SJCRH30 (cell line): ENCODE measurements at regions not wholly inside any gene's neighbourhood (a gene's known extent, or its start where the extent isn't known, plus 50 kb on each side); places are given as distances from the start of the nearest gene placed in this dataset.

ENCODE experiments used
- DNase-seq, 2 experiments: peaks; one replicate each; pipeline ENCODE4 v3.0.0-alpha.2; 2015 to 2020
- H3K27ac ChIP-seq: fragments of 250-450 bp; sonication (Bioruptor Pico); 2 replicates; pipeline ENCODE4 v1.5.1; 2020; ENCODE audit warnings: mild to moderate bottlenecking, moderate library complexity
- H3K27me3 ChIP-seq: fragments of 250-450 bp; sonication (Bioruptor Pico); 2 replicates; pipeline ENCODE4 v1.5.1; 2020; ENCODE audit warnings: mild to moderate bottlenecking, moderate library complexity
- H3K36me3 ChIP-seq: fragments of 250-450 bp; sonication (Bioruptor Pico); 2 replicates; pipeline ENCODE4 v1.5.1; 2020; ENCODE audit warnings: mild to moderate bottlenecking, moderate library complexity
- H3K4me1 ChIP-seq: fragments of 250-450 bp; sonication (Bioruptor Pico); 2 replicates; pipeline ENCODE4 v1.5.1; 2020; ENCODE audit warnings: mild to moderate bottlenecking, moderate library complexity
- H3K4me3 ChIP-seq: fragments of 250-450 bp; sonication (Bioruptor Pico); 2 replicates; pipeline ENCODE4 v1.5.1; 2020; ENCODE audit warnings: mild to moderate bottlenecking, moderate library complexity
- H3K9me3 ChIP-seq: fragments of 250-450 bp; sonication (Bioruptor Pico); replicated peaks from 2 replicates; pipeline ENCODE4 v1.5.1; 2020; ENCODE audit warnings: mild to moderate bottlenecking, moderate library complexity

DNA sequence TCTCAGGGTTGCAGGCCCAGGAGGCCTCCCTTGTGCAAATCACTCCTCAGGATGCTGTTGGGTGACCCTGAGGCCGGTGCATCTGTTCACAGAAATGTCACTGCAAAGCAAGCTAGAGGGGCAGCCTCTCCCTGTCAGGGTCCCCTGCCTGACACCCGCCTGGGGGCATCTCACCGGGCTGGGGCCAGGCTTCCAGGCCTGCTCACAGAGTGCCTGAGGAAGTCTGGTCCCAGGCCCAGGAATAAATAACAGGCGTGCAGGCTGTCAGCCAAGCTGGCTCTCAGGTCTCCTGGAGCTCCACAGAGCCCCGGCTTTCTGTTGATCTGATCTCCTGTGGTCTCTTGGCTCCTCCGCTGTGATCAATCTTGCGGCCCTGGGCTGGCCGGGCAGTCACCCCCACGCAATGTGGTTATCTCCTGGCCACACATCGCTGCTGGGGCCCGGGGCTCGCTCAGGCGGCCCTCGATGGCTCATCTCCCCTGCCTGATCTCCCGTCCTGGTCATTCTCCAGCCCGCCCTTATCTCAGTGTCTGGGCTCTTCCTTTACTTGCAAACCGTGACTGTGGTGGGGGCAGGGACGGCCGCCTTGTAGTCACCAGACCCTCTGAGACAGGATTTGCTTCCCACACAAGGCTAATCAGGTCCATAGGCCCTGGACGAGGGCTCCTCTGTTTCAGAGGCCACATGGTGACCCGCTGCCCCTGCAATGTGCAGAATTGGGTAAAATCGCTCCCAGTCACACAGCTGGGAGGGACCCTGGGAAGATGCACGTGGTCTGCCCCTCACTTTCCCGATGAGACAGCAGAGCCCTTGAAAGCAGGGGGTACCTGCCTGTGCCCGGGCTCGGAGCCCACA is 231.2 kb upstream of the GSE1 start:
- Histone ChIP-seq H3K36me3 (no peaks in the 10 kb centered on the region), H3K9me3 (no peaks in the 10 kb centered on the region), H3K27ac (no peak overlapping the region), H3K4me1 (no peaks in the 10 kb centered on the region), H3K4me3 (no peak overlapping the region), H3K27me3 (no peaks in the 10 kb centered on the region)
- DNase-seq = no peak

DNA sequence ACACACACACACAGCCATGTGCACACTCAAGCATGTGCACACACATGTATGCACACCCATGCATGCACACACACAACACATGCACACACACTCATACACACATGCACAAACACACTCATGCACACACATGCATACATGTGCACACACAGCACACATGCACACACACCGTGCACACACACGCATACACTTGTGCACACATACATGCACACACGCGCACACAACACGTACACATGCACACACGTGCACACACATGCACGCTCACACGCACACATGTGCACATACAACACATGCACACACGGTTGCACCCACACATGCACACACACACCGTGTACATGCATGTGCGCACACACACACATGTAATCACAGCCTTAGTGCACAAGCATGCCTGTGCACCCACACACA is 230.4 kb upstream of the GSE1 start:
- H3K4me1 ChIP-seq = no peaks in the 10 kb centered on the region
- no peak overlapping the region for H3K27ac ChIP-seq
- no peaks in the 10 kb centered on the region for H3K27me3 ChIP-seq
- DNase-seq = no peak
- no peak overlapping the region for H3K4me3 ChIP-seq
- H3K9me3 ChIP-seq = no peaks in the 10 kb centered on the region
- H3K36me3 ChIP-seq = no peaks in the 10 kb centered on the region

DNA sequence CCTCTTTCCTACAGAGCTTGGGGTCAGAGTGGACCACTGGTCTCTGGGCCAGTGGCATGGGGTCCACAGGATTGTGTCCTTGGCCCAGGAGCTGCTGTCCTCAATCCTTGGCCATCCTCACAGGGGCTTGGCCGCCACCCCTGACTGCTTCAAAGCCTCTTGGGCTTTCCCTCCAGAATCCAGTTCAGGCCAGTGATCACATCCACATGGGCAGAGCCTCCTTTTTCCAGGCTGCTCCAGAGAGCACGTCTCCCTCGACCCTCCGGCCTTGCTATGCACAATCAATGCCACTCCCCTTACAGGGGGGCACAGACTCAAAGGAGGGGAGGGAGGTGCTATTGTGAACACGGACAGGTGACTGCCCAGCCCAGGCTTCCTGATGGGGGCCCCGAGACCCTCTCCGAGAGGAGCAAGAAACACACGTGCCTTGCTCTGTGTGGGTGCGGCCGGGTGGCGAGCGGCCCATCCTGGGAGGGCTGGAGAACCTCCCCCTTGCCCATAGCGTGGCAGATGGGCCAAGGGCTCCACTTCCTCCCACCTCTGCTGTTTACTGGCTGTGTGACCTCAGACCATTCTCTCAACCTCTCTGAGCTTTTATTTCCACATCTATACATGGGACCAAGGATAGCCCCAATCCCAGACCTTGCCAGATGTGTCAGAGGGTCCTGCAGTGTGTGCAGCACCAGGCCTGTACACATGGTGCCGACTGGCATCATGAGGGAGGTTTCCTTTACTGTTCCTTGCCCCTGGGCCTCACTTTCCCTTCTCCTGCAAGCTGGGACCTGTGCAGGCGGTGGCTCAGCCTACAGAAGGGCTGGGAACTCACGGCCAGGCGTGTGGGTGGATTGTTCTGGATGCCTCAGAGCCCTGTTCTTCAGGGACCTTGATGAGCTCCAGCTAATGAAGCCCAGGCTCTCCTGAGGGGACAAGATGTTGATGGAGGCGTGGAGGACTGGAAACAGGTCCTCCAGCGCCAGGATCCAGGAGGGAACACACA is 229.0 kb upstream of the GSE1 start:
- DNase-seq = no peak
- Histone ChIP-seq H3K27me3 (no peaks in the 10 kb centered on the region), H3K27ac (no peak overlapping the region), H3K36me3 (no peaks in the 10 kb centered on the region), H3K9me3 (no peaks in the 10 kb centered on the region), H3K4me3 (no peak overlapping the region), H3K4me1 (no peaks in the 10 kb centered on the region)

DNA sequence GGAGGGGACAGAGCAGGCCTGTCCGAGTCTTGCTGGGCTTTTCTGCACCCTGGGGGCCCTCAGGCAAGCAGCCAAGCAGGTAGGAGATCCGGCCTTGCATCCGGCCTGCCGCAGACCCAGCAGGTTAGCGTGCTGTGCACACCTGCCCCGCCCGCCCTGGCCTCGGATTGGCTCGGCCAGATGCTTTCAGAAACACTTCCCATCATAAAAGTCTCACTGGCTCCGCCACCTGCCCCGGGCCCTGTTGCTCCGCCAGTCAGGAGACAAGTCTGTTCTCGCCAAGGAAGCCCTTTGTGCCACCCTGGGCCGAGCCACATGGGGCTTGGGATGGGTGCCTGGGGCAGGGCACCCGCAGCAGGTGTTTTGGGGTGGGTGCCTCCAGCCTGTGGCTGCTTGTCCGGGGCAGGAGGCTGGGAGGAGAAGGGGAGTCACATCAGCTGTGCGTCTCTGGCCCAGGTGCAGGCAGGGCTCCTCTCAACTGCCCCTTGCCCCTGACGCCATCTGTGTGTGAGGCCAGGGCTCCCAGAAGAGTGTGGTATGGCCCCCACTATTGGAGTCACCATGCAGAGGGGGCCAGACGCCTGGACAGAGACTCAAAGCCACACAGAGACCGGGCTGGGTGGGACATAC is 228.2 kb upstream of the GSE1 start:
- Histone ChIP-seq H3K4me3 (no peak overlapping the region), H3K9me3 (no peaks in the 10 kb centered on the region), H3K27ac (no peak overlapping the region), H3K4me1 (no peaks in the 10 kb centered on the region), H3K36me3 (no peaks in the 10 kb centered on the region), H3K27me3 (no peaks in the 10 kb centered on the region)
- DNase-seq = no peak

DNA sequence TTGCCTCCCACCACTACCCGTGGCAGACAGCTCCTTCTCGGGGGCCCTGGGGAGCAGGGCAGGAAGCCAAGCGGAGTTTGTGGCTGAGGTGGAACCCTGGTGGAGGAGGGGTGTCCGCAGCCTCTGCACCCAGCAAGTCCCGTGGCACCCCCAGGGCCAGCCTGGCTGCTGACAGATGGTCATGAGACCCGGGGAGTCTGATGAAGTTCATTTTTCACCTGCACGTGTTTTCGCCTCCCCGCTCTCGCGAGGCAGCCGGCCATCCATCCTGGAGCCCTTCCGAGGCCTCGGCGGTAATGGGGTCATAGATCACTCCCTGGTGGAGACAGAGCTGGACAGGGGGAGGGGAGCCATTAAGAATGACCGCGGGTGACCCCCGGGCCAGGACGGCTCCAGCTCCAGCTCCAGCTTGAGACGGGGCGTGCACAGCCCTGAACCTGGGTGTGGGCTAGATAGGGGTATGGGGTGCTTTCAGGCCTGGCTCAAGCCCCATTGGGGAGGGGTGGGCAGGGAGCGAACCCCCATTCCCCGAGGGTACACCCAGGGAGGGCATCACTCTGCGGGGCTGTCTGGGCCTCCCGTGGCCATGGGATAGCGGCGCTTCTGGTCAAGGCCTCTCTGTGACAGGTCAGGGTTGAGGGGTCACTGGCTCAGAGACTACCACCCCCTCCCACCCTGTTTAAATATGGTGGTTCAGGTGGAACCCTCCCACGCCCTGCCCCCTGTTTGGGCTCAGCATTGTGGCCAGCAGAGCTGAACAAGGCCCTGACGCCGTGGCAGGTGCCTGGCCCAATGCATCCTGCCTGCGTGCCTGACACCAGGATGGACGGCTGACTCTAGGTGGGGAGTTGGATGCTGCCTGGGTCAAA is 227.4 kb upstream of the GSE1 start:
- H3K4me3 ChIP-seq = no peak overlapping the region
- H3K9me3 ChIP-seq = no peaks in the 10 kb centered on the region
- H3K36me3 ChIP-seq = no peaks in the 10 kb centered on the region
- no peaks in the 10 kb centered on the region for H3K27me3 ChIP-seq
- DNase-seq = no peak
- no peaks in the 10 kb centered on the region for H3K4me1 ChIP-seq
- no peak overlapping the region for H3K27ac ChIP-seq

DNA sequence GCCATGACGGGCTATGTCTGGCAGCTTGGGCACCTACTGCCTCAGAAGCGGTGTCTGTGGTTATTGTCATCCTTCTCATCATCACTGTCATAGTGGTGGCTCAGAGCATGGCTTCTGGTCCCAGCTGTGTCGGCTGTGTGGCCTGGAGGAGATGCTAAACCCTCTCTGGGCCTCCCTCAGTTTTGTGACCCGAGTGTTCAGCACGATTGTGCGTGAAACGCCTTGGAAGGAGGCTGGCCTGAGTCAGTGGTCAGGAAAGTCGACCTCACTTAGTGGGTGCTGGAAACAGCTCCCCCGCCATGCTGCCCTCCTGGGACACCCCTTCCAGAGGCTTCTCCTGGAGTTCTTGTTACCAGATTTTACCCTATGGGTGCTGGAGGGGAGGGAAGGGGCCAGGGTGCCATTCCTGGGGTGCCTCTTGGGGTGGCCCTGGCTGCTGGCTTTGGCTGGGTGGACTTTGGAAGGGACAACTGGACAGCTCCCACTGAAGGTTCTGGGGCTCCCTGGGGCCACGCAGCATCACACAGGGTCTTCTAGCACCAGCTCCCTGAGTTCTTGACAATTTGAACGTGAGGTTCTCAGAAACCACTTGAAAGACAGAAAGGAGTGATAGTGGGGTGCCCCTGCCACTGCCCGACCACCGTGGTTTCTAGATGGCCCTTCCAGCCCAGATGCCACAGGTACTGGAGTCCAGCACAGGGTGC is 226.5 kb upstream of the GSE1 start:
- no peaks in the 10 kb centered on the region for H3K36me3 ChIP-seq
- no peak overlapping the region for H3K27ac ChIP-seq
- H3K27me3 ChIP-seq = no peaks in the 10 kb centered on the region
- H3K4me1 ChIP-seq = no peaks in the 10 kb centered on the region
- H3K9me3 ChIP-seq = no peaks in the 10 kb centered on the region
- no peak overlapping the region for H3K4me3 ChIP-seq
- DNase-seq = no peak

DNA sequence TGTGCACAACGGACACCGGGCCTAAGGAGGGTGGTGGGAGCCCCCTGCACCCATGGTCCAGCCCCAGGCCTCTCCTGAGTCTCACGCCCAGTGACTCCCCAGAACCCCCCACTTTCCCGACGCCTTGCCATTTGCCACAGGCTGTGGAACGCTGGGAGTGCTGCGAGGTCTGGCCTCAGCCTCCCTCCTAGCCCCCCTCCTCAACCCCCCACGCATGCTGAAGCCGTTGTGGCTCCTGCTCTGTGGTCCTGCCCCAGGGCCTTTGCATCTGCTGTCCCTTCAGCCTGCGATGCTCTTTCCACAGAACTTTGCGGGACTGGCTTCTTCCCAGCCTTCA is 226.0 kb upstream of the GSE1 start:
- no peak overlapping the region for H3K4me3 ChIP-seq
- no peak overlapping the region for H3K27ac ChIP-seq
- no peak for DNase-seq
- no peaks in the 10 kb centered on the region for H3K4me1 ChIP-seq
- H3K27me3 ChIP-seq = no peaks in the 10 kb centered on the region
- H3K36me3 ChIP-seq = no peaks in the 10 kb centered on the region
- no peaks in the 10 kb centered on the region for H3K9me3 ChIP-seq

DNA sequence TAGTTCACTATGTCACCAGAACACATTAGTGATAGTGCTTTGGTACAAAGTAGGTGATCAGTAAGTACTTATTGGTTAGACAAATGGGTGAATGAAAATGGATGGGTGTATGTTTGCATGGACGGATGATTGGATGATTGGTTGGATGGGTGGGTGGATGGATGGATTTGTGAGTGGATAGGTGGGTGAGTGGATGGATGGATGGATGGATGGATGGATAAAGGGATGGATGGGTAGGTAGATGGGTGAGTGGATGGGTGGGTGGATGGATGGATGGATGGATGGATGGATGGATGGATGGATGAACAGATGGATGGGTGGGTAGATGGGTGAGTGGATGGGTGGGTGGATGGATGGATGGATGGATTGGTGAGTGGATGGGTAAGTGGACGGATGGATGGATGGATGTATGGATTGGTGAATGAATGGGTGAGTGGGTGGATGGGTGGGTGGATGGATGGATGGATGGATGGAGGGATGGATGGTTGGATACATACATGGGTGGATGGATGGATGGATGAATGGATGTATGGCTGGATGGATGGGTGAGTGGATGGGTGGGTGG is 225.3 kb upstream of the GSE1 start:
- no peaks in the 10 kb centered on the region for H3K4me1 ChIP-seq
- DNase-seq = no peak
- H3K9me3 ChIP-seq = no peaks in the 10 kb centered on the region
- H3K36me3 ChIP-seq = no peaks in the 10 kb centered on the region
- no peak overlapping the region for H3K27ac ChIP-seq
- H3K4me3 ChIP-seq = no peak overlapping the region
- H3K27me3 ChIP-seq = no peaks in the 10 kb centered on the region

DNA sequence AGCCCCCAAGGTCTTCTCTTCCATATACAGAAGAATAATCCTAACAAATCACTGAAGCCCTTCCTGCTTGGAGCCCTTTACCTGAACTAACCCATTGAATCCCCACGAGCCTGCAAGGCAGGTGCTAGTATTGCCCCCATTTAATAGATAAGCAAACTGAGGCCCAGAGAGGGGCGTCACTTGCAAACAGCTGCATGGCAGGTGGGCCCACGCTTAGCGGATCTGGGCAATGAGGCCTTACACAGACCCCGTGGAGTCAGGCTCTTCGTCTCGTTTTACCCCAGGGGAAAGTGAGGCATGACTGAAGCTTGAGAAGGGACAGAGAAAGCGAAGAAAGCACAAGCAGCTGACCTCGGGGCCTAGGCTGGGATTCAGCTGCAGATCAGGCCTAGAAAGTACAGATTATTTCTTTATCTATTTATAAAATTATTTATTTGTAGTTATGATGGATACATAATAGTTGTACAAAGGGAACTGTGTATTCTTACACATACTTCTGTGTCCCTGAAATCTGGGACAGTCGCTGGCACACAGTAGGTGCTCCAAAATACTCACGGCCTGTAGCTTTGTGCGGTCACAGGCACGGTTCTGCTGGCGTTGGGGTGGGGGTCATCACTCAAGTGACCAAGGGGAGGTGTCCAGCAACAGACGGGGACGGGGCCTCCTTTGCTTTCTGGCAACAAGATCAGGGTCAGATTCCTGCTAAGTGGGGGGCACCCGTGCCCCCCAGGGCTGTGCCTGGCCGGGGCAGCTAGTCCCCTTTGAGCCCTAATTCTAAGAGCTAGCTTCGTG is 223.2 kb upstream of the GSE1 start:
- H3K36me3 ChIP-seq = no peaks in the 10 kb centered on the region
- H3K9me3 ChIP-seq = no peaks in the 10 kb centered on the region
- DNase-seq = no peak
- H3K27me3 ChIP-seq = no peaks in the 10 kb centered on the region
- no peaks in the 10 kb centered on the region; the same call in 1 of the 2 replicates for H3K4me1 ChIP-seq
- no peak overlapping the region for H3K27ac ChIP-seq
- H3K4me3 ChIP-seq = no peak overlapping the region

DNA sequence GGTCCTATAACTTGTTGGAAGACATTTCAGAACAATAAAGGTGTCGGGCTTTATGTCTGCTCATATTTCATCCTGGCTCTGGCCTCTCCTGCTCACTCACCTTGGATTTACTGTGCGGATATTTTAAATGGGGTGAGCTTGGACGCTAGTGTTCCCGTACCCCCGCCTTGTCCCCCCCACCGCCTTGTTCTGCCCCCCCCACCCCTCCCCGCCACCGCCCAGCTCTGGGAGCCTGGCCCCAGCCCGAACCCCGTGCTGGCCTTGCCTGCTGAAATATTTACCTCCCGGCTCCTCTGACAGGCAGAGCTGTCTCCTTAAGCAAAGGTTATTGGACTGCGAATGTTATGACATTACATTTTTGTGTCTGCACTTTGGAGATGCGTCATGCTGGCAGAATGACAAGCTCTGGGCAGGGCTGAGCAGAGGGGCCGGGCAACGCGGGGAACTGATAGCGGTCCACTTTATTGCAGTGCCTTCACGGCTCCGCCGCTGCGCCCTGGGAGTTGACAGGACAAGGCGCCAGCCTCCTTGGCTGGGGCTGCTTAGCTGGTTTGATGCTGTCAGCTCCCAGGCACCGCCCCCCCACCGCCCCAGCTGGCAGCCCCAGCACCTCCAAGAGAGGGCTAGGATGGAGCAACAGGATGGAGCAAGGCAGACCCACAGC is 222.5 kb upstream of the GSE1 start:
- DNase-seq = no peak
- Histone ChIP-seq H3K36me3 (no peaks in the 10 kb centered on the region), H3K4me1 (peaks cover 5% of the 10 kb centered on the region; the same call in 1 of the 2 replicates), H3K9me3 (no peaks in the 10 kb centered on the region), H3K4me3 (no peak overlapping the region), H3K27me3 (no peaks in the 10 kb centered on the region), H3K27ac (no peak overlapping the region)

DNA sequence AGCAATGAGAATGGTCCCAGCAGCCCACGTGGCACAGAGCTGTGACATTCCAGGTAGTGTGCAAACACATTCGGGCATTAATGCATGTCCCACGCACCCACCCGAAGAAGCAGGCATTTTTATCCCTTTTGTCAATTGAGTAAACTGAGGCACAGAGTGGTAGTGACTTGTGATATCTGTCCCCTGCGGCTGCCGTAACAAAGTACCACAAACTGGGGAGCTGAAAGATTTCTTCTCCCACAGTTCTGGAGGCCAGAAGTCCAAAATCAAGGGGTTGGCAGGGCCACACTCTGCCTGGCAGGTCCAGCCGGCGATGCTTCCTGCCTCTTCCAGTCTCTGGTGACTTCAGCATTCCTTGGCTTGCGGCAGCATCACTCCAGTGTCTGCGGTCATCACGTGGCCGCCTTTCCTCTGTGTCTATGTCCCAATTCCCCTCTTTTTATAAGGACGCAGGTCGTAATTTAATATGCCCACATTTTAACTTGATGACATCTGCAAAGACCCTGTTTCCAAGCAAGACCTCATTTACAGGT is 221.9 kb upstream of the GSE1 start:
- H3K27ac ChIP-seq = no peak overlapping the region
- H3K9me3 ChIP-seq = no peaks in the 10 kb centered on the region
- peaks cover 10% of the 10 kb centered on the region for H3K4me1 ChIP-seq
- H3K36me3 ChIP-seq = no peaks in the 10 kb centered on the region
- no peak for DNase-seq
- no peak overlapping the region for H3K4me3 ChIP-seq
- H3K27me3 ChIP-seq = no peaks in the 10 kb centered on the region

DNA sequence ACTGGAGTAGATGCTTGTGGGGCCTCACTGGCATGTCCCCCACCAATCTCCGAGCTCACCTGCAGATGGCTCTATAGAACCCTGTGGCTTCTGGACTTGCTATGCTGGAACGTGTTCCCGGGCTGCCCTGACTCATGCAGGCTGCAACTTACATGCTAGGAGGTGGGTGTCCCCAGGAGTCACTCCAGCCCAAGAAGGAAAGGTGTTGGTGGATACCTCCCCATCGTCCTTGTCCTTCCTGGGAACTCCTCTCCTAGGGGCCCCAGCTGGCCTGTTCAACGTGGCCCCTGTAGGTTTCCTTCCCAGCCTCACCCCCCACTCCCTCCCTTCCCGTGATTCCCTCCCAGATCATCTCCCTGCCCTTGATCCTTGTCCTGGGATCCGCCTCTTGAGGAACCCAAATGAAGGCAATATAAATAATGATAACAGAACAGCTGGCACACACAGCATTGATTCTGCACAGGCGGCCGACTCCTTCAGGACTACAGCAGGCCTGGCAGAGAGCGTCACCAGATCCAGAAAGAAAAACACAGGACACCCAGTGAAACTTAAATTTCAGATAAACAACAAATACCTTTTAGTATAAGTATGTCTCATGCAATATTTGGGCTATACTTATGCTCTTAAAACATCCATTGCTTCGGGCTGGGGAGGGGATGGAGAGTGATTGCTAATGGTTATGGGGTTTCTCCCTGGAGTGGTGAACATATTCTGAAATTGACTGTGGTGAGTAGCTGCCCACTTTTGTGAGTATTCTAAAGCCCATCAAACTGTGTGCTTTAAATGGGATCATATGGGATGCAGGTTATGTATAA is 221.1 kb upstream of the GSE1 start:
- peaks cover 15% of the 10 kb centered on the region for H3K4me1 ChIP-seq
- no peak overlapping the region for H3K27ac ChIP-seq
- no peak overlapping the region for H3K4me3 ChIP-seq
- no peak for DNase-seq
- H3K9me3 ChIP-seq = no peaks in the 10 kb centered on the region
- H3K27me3 ChIP-seq = no peaks in the 10 kb centered on the region
- H3K36me3 ChIP-seq = no peaks in the 10 kb centered on the region
